ENCODE measurements at regions not wholly inside any gene's neighbourhood (a gene's known extent, or its start where the extent isn't known, plus 50 kb on each side); places are given as distances from the start of the nearest gene placed in this dataset.

DNA sequence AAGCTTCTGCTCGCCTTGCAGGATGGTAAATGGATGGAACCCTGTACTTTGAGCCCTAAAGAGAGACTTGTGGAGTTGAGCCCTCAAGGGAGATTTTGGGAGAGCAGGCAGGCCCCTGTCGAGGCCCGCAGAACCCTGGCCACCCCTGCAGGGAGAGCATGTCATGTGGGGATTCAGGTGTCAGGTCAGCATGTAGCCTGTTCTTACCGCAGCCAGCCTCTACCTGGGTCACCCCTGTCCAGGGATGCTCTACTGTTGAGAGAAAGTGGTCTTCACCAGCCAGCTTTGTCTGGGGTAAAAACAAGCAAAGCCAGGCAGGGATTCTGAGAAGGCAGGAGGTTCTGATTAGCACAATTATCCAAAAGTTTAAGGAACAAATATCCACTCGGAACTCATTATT lies 55.6 kb upstream of the PROKR2 start:
- no peak overlapping the region for H3K4me3 ChIP-seq (ENCODE audit: low read depth, low read length)
- no peak for DNase-seq (ENCODE audit: low read depth)
- TF ChIP-seq, protein P1, sequence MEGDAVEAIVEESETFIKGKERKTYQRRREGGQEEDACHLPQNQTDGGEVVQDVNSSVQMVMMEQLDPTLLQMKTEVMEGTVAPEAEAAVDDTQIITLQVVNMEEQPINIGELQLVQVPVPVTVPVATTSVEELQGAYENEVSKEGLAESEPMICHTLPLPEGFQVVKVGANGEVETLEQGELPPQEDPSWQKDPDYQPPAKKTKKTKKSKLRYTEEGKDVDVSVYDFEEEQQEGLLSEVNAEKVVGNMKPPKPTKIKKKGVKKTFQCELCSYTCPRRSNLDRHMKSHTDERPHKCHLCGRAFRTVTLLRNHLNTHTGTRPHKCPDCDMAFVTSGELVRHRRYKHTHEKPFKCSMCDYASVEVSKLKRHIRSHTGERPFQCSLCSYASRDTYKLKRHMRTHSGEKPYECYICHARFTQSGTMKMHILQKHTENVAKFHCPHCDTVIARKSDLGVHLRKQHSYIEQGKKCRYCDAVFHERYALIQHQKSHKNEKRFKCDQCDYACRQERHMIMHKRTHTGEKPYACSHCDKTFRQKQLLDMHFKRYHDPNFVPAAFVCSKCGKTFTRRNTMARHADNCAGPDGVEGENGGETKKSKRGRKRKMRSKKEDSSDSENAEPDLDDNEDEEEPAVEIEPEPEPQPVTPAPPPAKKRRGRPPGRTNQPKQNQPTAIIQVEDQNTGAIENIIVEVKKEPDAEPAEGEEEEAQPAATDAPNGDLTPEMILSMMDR (conservative IDR thresholded peaks at IDR 0.05; ENCODE audit: low read depth, low read length): no peak

DNA sequence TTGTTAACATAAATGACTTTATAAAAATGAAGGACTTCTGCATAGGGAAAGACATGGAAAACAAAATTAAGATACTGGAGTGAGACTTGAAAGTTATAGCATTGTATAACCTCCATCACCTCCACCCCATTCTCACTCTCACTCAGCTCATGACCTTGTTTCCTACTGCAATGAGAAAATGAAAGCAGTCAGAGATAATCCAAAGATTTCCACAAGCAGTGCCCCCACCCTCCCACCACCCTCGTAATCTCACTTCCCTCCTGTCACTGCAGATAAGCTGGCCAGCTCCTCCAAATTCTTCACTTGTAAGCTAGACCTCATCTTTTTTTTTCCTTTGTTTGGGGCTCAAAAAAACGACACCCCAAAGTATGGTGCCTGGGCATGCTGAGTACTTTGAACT lies 52.9 kb upstream of the PROKR2 start:
- TF ChIP-seq, protein P1 (conservative IDR thresholded peaks at IDR 0.05; ENCODE audit: low read depth, low read length): no peak
- no peak for DNase-seq (ENCODE audit: low read depth)
- H3K4me3 ChIP-seq (ENCODE audit: low read depth, low read length): no peak overlapping the region

Data from choroid plexus epithelial cell (primary cell).